Activated CD4-positive, alpha-beta T cell treated with anti-CD3 and anti-CD28 coated beads, Interleukin-10, Interleukin-2, amounts not matched to agents 100 ng/mL and 50 ng/mL, durations not matched to agents 16 hours and 8 hours (primary cell): ENCODE measurements at regions not wholly inside any gene's neighbourhood (a gene's known extent, or its start where the extent isn't known, plus 50 kb on each side); places are given as distances from the start of the nearest gene placed in this dataset.
"Not testable (repeated sequence)": the region's sequence is repeated elsewhere in the genome, so short reads cannot be mapped to it uniquely, and the experiment has no call there.

Source experiments
- DNase-seq: peaks from one replicate; pipeline ENCODE4 v3.0.0-alpha.2; 2020

DNA sequence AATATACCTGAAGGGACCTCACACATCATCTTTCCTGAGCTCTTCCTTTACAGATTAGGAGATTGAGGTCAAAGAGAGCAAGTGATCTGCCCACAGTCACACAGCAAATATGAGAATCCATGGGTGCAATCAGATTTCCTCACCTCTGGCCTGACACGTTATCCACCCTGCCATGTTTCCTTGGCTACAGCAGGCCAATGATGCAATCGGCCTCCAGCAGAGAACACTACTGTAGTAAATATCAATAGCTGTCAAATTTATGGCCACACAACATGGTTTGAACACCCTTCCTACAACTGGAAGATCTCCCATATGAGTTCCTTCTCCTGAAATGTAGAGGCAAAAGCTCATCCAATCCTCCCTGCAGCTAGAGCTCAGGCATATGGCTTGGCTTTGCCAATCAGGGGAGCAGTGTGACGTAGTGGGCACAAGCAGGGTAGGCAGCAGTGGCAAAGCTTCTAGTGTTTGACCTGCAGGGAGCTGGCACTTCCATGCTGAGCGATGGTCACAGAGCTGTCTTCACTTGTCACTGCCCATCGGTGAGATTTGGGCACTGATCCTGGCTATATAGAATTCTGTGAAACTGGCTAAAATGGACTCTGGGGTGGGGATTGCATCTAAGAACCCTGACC lies 271.3 kb downstream of the TJP1 start:
- no peak for DNase-seq

GRCh38 chr15:29548006-29548405 lies 274.3 kb downstream of the TJP1 start:
- DNase-seq, result no peak

DNA sequence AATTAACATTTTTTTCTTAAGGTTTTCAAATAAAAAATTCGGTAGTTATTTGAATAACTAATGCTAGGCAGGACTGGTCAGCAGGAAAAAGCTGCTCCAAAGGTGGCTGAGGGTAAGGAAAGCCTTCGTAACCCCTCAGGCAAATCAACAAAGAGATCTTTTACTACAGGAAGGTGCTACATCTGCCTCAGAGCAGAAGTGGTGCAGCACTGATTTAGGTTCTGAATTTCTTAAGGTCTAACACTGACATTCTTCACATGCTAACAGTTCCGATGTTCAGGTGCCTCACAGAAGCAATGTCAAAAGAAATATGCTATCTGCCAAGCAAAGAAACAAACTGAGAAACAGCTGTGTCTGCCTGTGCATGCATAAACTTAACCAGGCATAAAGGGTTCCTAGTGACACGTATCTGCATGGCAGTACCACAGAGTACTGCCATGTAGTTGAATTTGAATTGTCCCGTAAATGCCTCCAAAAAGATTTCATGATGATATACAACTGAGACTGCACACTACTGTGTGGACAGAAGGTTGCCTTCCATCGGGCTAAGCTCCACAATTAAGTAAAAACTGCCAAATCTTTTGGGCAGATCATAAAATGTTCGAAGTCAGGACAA lies 275.0 kb upstream of the NSMCE3 start:
- DNase-seq, result no peak

GRCh38 chr15:29542994-29543393 lies 273.4 kb upstream of the NSMCE3 start:
- no peak for DNase-seq

DNA sequence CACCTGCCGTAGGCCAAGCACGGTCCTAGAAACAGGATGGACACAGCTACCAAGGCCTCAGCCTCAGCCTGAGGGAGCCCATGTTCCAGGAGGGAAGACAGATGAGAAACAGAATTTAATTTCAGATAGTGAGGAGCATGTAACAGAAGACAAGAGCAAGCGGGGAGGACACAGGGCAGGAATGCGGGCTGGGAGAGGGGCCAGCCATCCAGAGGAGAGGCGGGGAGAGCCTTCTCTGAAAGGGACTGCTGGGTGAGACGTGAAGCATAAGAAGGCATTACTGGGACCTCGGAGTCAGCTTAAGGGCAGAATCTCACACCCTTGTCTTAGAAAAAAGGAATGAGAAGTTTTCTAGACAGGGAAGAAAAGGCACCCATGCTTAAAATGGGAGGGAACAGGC lies 271.7 kb upstream of the NSMCE3 start:
- DNase-seq, result no peak

DNA sequence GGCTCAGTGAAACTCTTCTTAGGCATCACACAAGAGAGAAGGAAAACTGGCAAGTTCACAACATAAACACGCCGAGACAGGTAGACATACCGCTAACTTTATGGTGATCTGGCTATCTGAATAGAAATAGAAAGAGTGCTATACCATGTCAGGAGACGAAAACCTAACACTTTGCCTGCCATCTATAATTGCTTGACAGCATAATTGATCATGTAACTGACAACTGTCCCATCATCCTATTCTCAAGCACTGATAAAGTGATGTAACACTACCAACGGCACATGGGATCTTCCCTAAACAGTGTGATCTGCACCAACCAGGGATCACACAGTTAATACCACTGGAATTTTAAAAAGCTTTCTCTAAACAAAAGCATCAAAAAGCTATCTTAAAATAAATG lies 270.9 kb upstream of the NSMCE3 start:
- no peak for DNase-seq

DNA sequence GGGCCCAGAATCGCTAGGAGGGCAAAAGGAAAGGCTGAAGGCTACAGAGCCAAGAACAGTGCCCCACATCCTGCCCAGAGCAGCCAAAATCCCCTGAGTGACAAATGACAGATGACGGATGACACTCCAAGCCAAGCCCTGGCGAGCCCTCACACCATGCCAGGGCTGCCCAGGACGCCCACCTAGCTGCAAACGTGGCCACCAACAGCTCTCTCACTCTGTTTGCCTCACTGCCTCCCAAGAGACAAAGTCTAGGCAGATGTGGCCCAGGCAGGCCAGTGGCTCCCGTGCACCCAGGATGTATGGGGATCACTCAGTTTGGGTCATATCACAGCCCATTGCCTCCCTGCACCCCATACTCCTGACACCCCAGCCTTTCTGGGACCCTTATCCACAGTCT lies 270.1 kb upstream of the NSMCE3 start:
- DNase-seq, result no peak

DNA sequence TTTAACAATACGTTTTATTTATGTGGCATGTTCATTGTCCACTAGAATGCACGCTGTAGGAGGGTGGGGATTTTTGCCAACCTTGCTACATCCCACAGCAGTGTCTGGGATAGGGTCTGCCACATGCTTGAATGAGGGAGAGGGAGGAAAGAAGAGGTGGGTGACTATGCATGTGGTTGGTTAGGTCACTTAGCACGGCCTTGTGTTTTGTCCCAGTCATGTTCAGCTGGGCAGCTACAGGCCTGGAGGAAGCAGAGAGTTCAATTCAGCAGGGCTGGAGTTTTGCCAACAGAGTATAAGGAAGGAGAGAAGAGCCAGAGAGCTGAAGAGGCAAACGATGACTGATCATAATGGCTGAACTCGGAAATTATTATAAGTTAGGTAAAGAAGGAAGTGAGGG lies 268.4 kb upstream of the NSMCE3 start:
- no peak for DNase-seq

DNA sequence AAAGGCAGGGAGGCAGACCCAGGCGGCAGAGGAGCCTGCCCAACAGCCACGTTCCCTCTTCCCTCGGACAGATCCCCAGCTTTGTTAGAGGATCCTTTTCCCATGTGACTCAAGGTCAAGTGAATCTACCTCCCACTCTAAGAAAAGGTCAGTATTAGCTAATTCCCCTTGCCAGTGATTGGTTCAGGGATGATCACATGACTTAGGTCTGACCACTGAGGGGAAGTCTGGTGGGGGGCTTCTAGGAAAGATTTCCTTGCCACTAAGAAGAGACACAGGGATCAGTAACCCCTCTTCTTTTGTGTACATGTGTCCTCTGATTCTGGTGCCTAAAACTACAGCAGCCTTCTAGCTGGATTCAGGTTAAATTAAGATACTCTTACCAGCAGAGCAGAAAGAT lies 266.3 kb upstream of the NSMCE3 start:
- no peak for DNase-seq

DNA sequence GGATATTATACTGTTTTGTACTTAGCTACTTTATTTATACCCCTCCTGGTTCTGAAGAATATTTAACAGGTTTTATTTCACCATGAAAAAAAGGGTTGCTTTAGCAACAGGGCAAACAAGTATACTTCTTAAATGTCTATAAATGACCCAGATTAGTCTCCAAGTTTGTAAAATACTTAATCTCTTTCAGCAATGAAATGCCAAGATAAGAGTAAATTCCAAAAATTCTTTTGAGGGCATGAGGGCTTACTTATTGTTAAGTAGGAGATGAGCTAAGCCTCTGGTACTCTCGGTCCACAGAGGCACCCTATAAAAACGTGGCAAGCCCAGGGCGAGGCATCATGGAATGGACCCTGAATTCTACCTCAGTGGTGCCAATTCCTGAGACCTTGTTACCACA lies 264.8 kb upstream of the NSMCE3 start:
- no peak for DNase-seq

DNA sequence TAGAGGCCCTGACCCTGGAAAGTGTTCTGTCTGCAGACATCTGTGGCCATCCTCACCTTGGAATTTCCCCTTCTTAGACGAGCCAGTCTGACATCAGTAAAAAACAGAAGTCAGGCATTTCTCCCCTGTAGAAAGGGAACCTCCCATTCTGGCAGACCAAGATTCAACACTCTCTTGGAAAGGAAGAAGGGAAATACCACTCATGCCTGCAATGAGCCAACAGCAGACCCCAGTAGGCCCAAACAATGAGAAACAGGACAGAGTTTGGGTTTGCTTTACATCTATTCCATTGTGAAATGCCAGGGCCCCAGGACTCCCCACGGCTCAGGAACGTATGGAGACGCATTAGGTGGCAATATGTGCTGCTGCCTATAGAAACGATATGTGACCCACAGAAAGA lies 264.0 kb upstream of the NSMCE3 start:
- no peak for DNase-seq

- DNase-seq, result no peak
Measured at GRCh38 chr15:29532296-29532695, 262.7 kb upstream of the NSMCE3 start.

GRCh38 chr15:29530966-29531365 lies 261.3 kb upstream of the NSMCE3 start:
- no peak for DNase-seq

GRCh38 chr15:29529043-29529442 lies 259.4 kb upstream of the NSMCE3 start:
- no peak for DNase-seq

DNA sequence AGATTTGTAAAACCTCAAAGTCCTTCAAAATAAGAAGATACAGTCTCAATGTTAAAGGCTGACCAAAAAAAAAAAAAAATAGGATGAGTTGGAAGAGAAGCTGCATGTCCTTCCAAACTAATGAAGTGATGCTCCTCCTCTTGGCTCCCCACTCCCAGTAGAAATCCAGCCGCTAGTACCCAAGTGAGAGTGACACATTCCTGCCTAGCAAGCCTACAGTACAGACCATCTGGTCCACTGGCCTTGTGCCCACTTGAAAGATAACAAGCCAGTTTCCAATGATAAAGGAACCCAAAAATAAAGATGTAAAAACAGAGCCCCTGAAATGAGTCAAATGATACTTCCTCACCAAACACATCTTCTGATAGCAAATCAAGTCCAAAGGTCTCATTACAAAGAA lies 258.7 kb upstream of the NSMCE3 start:
- no peak for DNase-seq

- DNase-seq, result no peak
Measured at GRCh38 chr15:29526802-29527201, 257.2 kb upstream of the NSMCE3 start.

DNA sequence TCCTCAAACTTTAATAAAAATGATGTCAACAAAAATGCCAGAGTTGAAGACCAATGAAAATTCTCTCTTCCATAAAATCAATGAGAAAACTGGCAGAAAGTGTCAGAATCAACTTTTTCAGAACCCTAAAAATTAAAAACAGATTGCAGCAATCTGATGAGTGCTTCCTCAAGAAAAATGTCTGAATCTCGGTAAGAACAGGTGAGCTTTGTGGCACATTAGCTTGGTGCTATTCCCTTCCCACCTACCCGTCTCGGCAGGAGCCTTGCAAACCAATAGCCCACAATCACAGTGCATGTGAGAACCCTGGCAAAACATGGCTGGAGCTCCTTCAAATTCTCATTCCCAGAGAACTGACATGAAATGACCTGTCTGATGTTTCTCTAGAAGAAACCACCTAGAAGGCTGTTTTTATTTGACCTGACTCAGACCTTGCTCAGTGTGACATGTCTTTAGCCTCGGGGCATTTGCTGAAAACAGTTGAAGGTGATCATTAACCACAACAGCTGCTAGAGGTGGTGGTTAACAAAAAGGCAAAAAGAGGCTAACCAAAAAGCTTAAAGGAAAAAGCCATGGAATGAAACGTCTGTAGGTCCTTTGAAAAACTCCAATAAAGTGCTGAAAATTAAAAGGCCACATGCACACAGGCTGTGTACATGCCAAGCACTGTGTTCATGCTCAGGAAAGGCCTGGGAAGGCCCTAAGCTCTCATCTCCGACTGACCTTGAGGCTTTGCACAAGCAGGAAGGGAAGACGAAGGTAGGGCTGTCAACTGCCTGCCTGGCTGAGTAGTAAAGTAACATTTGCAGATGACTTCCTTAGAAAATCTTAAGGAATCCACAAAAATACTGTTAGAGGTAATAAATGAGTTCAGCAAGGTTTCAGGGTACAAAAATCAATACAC lies 253.0 kb upstream of the NSMCE3 start:
- DNase-seq, result no peak

DNA sequence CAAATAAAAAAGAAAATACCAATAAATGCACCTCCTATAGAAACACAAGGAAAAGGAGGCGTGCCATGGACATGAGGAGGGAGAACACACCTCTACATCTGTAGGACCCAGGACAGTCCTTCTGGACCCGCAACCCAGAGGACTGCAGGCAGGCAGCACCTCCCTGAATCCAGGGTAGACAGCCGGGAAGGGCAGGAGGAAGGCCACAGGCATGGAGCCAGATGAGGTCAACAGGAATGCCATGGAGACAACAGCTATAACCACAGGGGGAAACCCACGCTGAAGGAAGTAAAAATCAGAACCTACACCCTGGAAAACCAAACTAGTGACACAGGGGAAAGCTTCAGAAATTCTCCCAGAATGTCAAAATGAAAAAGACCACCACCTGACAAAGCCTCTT lies 248.8 kb upstream of the NSMCE3 start:
- no peak for DNase-seq

DNA sequence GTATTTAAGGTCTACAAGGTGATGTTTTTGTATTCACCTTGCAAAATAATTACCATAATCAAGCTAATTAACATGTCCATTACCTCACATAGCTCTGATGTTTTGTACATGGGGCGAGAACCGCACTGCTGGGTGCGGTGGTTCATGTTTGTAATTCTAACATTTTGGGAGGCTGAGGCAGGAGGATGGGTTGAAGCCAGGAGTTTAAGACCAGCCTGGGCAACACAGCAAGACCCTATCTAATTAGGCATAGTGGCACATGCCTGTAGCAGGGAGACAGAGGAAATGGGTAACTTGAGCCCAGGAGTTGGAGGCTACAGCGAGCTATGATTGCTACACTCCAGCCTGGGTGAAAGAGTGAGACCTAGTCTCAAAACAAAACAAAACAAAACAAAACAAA lies 248.2 kb upstream of the NSMCE3 start:
- no peak for DNase-seq

GRCh38 chr15:29516929-29517328 lies 247.3 kb upstream of the NSMCE3 start:
- DNase-seq, result no peak

GRCh38 chr15:29514926-29515325 lies 245.3 kb upstream of the NSMCE3 start:
- no peak for DNase-seq

- DNase-seq, result no peak
Measured at GRCh38 chr15:29511663-29512062, 242.0 kb upstream of the NSMCE3 start.

- DNase-seq, result not testable (repeated sequence)
Measured at GRCh38 chr15:29505535-29505934, 235.9 kb upstream of the NSMCE3 start.
